GM12891 (cell line): ENCODE measurements at regions not wholly inside any gene's neighbourhood (a gene's known extent, or its start where the extent isn't known, plus 50 kb on each side); places are given as distances from the start of the nearest gene placed in this dataset.

Source experiments
- DNase-seq: peaks from one replicate; pipeline ENCODE4 v3.0.0; 2011; ENCODE audit warnings: low spot score; ENCODE audit not compliant: insufficient read length
- FAIRE-seq: peaks from 2 replicates; lab custom pipeline; 2011; peaks lifted over from hg19 to GRCh38; lab: Jason Lieb, UNC
- PAX5 ChIP-seq: IDR thresholded peaks from 2 replicates; pipeline ENCODE4 v1.6.1; 2011; ENCODE audit warnings: low read length, moderate library complexity, mild to moderate bottlenecking; ENCODE audit not compliant: insufficient read depth, severe bottlenecking
- POLR2A ChIP-seq: IDR thresholded peaks from 2 replicates; pipeline ENCODE4 v1.6.1; 2011; ENCODE audit warnings: low read depth, low read length, control low read depth
- POLR2AphosphoS5 ChIP-seq: IDR thresholded peaks from 2 replicates; pipeline ENCODE4 v1.6.1; 2011; ENCODE audit warnings: low read depth, low read length, control low read depth
- POU2F2 ChIP-seq: IDR thresholded peaks from 2 replicates; pipeline ENCODE4 v1.6.1; 2011; ENCODE audit warnings: low read depth, mild to moderate bottlenecking, control low read depth, low read length, moderate library complexity
- SPI1 ChIP-seq: IDR thresholded peaks from 2 replicates; pipeline ENCODE4 v1.6.1; 2011; ENCODE audit warnings: low read depth, low read length, control low read depth
- TAF1 ChIP-seq: IDR thresholded peaks from 2 replicates; pipeline ENCODE4 v1.6.1; 2011; ENCODE audit warnings: low read depth, low read length, control low read depth

GRCh38 chr3:78066287-78066686 lies 1026.4 kb downstream of the ROBO2 start:
- DNase-seq (no peak), FAIRE-seq (no peak)
- TF ChIP-seq POLR2A: no peak
- TF ChIP-seq POLR2AphosphoS5: no peak

- DNase-seq (no peak), FAIRE-seq (no peak)
- TF ChIP-seq PAX5 (no peak), POLR2A (no peak), POU2F2 (no peak), SPI1 (no peak), TAF1 (no peak), POLR2AphosphoS5 (no peak)
Observed at GRCh38 chr3:78070188-78070587, 1030.3 kb downstream of the ROBO2 start.

- TF ChIP-seq POU2F2 (no peak), POLR2A (no peak), TAF1 (no peak), PAX5 (no peak), SPI1 (no peak), POLR2AphosphoS5 (no peak)
- DNase-seq (no peak), FAIRE-seq (no peak)
Observed at GRCh38 chr3:78076379-78076778, 1036.5 kb downstream of the ROBO2 start.

GRCh38 chr3:78077178-78077577 lies 1037.3 kb downstream of the ROBO2 start:
- DNase-seq (no peak), FAIRE-seq (no peak)
- TF ChIP-seq POLR2A (no peak), PAX5 (no peak), POLR2AphosphoS5 (no peak)

- DNase-seq: no peak
- TF ChIP-seq TAF1: no peak
- no peak for TF ChIP-seq POLR2AphosphoS5
- TF ChIP-seq POLR2A: no peak
- TF ChIP-seq POU2F2: no peak
- TF ChIP-seq PAX5: no peak
- TF ChIP-seq SPI1: no peak
- FAIRE-seq: no peak
Observed at GRCh38 chr3:78077842-78078241, 1037.9 kb downstream of the ROBO2 start.

GRCh38 chr3:78079514-78079913 lies 1039.6 kb downstream of the ROBO2 start:
- DNase-seq (no peak), FAIRE-seq (no peak)
- TF ChIP-seq SPI1 (no peak), POLR2AphosphoS5 (no peak), POU2F2 (no peak), PAX5 (no peak), TAF1 (no peak), POLR2A (no peak)

- FAIRE-seq: no peak
- TF ChIP-seq POU2F2 (no peak), TAF1 (no peak), PAX5 (no peak), SPI1 (no peak), POLR2A (no peak), POLR2AphosphoS5 (no peak)
- DNase-seq: no peak
Observed at GRCh38 chr3:78086150-78086549, 1046.3 kb downstream of the ROBO2 start.

GRCh38 chr3:78087134-78087533 lies 1047.2 kb downstream of the ROBO2 start:
- no peak for TF ChIP-seq TAF1
- TF ChIP-seq PAX5: no peak
- TF ChIP-seq POLR2A: no peak
- no peak for TF ChIP-seq POU2F2
- no peak for TF ChIP-seq POLR2AphosphoS5
- no peak for TF ChIP-seq SPI1
- DNase-seq (no peak), FAIRE-seq (no peak)

GRCh38 chr3:78088006-78088405 lies 1048.1 kb downstream of the ROBO2 start:
- FAIRE-seq: no peak

GRCh38 chr3:78090382-78090781 lies 1050.5 kb downstream of the ROBO2 start:
- DNase-seq: no peak
- TF ChIP-seq TAF1 (no peak), PAX5 (no peak), POU2F2 (no peak), POLR2A (no peak), SPI1 (no peak), POLR2AphosphoS5 (no peak)
- no peak for FAIRE-seq

More at GRCh38 chr3:78088006-78088405, 1048.1 kb downstream of the ROBO2 start:
- no peak for TF ChIP-seq SPI1
- no peak for DNase-seq
